ENCODE measurements at regions not wholly inside any gene's neighbourhood (a gene's known extent, or its start where the extent isn't known, plus 50 kb on each side); places are given as distances from the start of the nearest gene placed in this dataset.

DNA sequence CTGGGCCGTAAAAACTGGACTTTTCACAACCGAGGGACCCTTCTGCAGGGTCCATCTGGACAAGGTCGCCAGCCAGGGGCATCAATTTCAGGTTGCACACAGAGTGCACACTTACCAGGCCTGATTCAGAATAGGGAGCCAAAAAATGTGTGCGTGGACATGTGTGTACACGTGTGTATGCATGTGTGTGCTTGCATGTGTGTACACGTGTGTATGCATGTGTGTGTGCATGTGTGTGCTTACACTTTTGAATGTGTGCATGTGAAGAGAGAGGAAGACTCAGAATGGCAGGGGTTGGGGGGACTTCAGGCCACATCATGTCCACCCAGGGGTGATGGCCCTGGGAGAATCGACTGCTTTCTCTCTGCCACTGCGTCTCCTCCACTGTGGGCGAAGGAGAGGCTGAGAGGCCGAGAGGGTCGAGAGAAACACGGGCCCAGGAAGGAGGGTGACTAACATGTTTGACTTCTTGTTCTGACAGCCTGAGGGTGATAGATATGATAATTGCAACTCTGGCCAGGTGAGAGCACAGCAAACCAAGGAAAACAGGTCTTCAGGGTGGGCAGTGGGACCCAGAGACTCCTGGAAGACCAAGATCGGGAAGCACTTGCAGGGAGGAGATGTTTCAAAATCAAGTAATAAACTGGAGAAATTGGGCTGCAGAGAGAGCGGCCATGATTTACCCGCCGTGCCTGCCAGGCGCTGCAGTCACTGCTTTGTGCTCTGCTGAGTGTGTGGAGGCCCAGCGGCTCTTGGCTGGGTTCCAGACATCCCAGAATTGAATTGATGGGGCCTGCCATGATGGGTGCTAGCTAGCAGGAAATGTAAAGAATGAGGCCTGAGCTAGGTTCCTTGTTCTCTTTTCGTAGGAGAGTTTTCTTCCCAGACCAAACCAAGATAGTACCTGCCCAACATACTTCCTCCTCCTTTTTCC is 310.8 kb downstream of the QKI start:
- Histone ChIP-seq H3K79me2 (ENCODE audit: insufficient read depth) (no peaks in the 10 kb centered on the region), H3K36me3 (ENCODE audit: low read depth) (no peaks in the 10 kb centered on the region), H3K27ac (no peak overlapping the region), H3F3A (ENCODE audit: insufficient read depth) (no peaks in the 10 kb centered on the region), H2AFZ (no peak overlapping the region), H3K27me3 (replicated peaks; ENCODE audit: insufficient read depth) (no peaks in the 10 kb centered on the region), H3K4me1 (ENCODE audit: insufficient read depth) (no peaks in the 10 kb centered on the region), H3K9ac (no peak overlapping the region), H3K9me3 (ENCODE audit: low read depth) (no peaks in the 10 kb centered on the region), H3K4me2 (ENCODE audit: unreplicated experiment) (no peak overlapping the region), H3K4me3 (no peak overlapping the region), H3K9me2 (ENCODE audit: insufficient read depth) (no peaks in the 10 kb centered on the region), H4K20me1 (ENCODE audit: insufficient read depth) (no peaks in the 10 kb centered on the region)
- no peak for TF ChIP-seq EZH2phosphoT487 (IDR thresholded peaks at IDR 0.05; ENCODE audit: insufficient read depth, low read depth)
- no peak for TF ChIP-seq EZH2 (IDR thresholded peaks at IDR 0.05; ENCODE audit: insufficient read depth, poor library complexity, severe bottlenecking)
- in situ Hi-C loops (cut with MboI) = no loop called here
- 81 to 85% methylated on average over 19 of the region's 19 CpGs for WGBS, 2 experiments (ENCODE audit: low coverage in 1 of 2, low lambda C conversion rate in 2 of 2, missing lambda C conversion rate in 2 of 2)
- no peak for DNase-seq

DNA sequence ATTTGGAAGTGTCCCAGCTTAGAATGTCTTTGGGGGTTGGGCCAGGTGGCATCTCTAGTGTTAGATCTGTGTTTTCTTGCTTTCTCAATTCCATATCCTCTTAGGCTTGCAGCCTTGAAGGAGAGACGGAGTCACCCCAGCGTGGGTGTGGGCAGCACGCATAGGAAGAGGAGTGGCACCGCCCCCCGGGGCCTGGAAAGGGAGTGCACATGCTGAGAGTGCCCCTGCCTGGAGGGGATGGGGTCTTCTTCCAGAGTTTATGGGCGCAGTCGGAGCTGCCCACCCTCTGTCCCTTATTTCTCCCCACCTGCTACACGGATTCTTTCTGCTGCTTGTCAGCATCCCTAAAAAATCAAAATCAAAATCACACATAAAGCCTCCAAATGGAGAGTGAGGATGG is 309.7 kb downstream of the QKI start:
- H3K9me2 ChIP-seq (ENCODE audit: insufficient read depth) = no peaks in the 10 kb centered on the region
- WGBS, 2 experiments (ENCODE audit: low coverage in 1 of 2, low lambda C conversion rate in 2 of 2, missing lambda C conversion rate in 2 of 2) = 82 to 92% methylated on average over 8 of the region's 8 CpGs
- no peaks in the 10 kb centered on the region for H3K9me3 ChIP-seq (ENCODE audit: low read depth)
- TF ChIP-seq EZH2phosphoT487 (IDR thresholded peaks at IDR 0.05; ENCODE audit: insufficient read depth, low read depth) = no peak
- TF ChIP-seq EZH2 (IDR thresholded peaks at IDR 0.05; ENCODE audit: insufficient read depth, poor library complexity, severe bottlenecking) = no peak
- H3K79me2 ChIP-seq (ENCODE audit: insufficient read depth) = no peaks in the 10 kb centered on the region
- no peaks in the 10 kb centered on the region for H3K36me3 ChIP-seq (ENCODE audit: low read depth)
- in situ Hi-C loops (cut with MboI) = no loop called here
- H3K4me1 ChIP-seq (ENCODE audit: insufficient read depth) = no peaks in the 10 kb centered on the region
- no peak overlapping the region for H3K27ac ChIP-seq
- H3K9ac ChIP-seq = no peak overlapping the region
- H3F3A ChIP-seq (ENCODE audit: insufficient read depth) = no peaks in the 10 kb centered on the region
- no peaks in the 10 kb centered on the region for H4K20me1 ChIP-seq (ENCODE audit: insufficient read depth)
- no peak overlapping the region for H2AFZ ChIP-seq
- H3K27me3 ChIP-seq (replicated peaks; ENCODE audit: insufficient read depth) = no peaks in the 10 kb centered on the region
- H3K4me3 ChIP-seq = no peak overlapping the region
- DNase-seq = no peak
- H3K4me2 ChIP-seq (ENCODE audit: unreplicated experiment) = no peak overlapping the region

DNA sequence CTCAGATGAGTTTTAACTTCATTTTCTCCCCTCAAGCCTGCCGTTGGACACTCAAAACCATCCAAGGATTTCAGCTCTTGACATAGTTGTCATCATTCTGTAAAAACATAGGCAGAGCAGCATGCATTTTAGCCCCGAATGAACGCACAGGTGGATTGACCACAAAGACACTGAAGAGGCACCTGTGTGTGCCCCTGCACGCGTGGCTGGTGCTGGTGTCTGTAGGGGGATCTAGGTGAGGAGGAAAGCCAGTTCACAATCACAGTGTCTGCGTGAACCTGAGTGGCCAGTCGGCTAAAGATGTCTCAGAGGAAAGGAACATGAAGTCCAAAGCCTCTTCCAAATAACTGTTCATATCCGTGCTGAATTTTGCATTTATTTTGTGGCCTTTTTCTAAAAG is 309.2 kb downstream of the QKI start:
- DNase-seq = no peak
- H3K9me2 ChIP-seq (ENCODE audit: insufficient read depth) = no peaks in the 10 kb centered on the region
- no peak overlapping the region for H3K27ac ChIP-seq
- in situ Hi-C loops (cut with MboI) = no loop called here
- 81% methylated on average over 8 of the region's 8 CpGs for WGBS, 2 experiments (ENCODE audit: low coverage in 1 of 2, low lambda C conversion rate in 2 of 2, missing lambda C conversion rate in 2 of 2)
- H3F3A ChIP-seq (ENCODE audit: insufficient read depth) = no peaks in the 10 kb centered on the region
- no peaks in the 10 kb centered on the region for H3K27me3 ChIP-seq (replicated peaks; ENCODE audit: insufficient read depth)
- no peak overlapping the region for H3K9ac ChIP-seq
- H3K4me3 ChIP-seq = no peak overlapping the region
- H4K20me1 ChIP-seq (ENCODE audit: insufficient read depth) = no peaks in the 10 kb centered on the region
- no peaks in the 10 kb centered on the region for H3K79me2 ChIP-seq (ENCODE audit: insufficient read depth)
- TF ChIP-seq EZH2phosphoT487 (IDR thresholded peaks at IDR 0.05; ENCODE audit: insufficient read depth, low read depth) (no peak), EZH2 (IDR thresholded peaks at IDR 0.05; ENCODE audit: insufficient read depth, poor library complexity, severe bottlenecking) (no peak)
- no peak overlapping the region for H3K4me2 ChIP-seq (ENCODE audit: unreplicated experiment)
- H3K9me3 ChIP-seq (ENCODE audit: low read depth) = no peaks in the 10 kb centered on the region
- H3K36me3 ChIP-seq (ENCODE audit: low read depth) = no peaks in the 10 kb centered on the region
- H2AFZ ChIP-seq = no peak overlapping the region
- no peaks in the 10 kb centered on the region for H3K4me1 ChIP-seq (ENCODE audit: insufficient read depth)

DNA sequence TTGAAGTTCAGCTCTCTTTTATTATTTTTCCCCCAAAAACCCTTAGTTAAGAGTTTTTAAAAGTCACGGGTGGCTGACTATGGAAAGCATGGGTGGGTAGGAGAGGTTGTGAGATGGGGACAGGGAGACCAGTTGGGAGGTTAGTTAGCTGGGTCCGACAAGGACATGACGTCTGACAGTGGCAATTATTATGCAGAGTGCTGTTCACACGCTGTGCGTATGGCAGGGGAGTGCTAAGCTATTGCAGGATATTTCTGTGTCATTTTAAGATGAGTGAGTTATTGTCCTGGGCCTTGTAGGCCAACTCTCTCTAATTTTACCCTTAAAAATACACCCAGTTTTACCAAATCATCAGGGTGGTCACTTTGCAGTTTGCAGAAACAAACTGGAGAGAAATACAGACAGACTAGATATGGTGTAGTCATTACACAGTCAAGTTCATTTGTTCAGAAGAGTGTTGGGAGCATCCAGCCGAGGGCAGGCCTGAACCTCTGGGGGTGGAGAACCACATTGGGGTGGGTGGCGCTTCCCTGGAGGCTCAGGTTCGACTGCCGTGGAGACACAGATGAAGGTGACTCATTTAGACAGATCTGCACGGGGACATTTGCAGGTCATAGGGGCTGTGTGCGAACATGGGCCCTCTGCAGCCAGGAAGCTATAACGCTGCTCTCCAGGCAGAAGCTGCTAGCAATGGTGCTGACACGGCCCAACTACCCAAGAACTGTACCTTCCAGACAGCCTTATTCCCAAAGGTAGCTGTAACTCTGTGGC is 307.6 kb downstream of the QKI start:
- Histone ChIP-seq H3K36me3 (ENCODE audit: low read depth) (no peaks in the 10 kb centered on the region), H3K4me2 (ENCODE audit: unreplicated experiment) (no peak overlapping the region), H3F3A (ENCODE audit: insufficient read depth) (no peaks in the 10 kb centered on the region), H3K4me1 (ENCODE audit: insufficient read depth) (no peaks in the 10 kb centered on the region), H3K9me2 (ENCODE audit: insufficient read depth) (no peaks in the 10 kb centered on the region), H3K9me3 (ENCODE audit: low read depth) (no peaks in the 10 kb centered on the region), H3K9ac (no peak overlapping the region), H3K4me3 (no peak overlapping the region), H3K79me2 (ENCODE audit: insufficient read depth) (no peaks in the 10 kb centered on the region), H2AFZ (no peak overlapping the region), H3K27ac (no peak overlapping the region), H4K20me1 (ENCODE audit: insufficient read depth) (no peaks in the 10 kb centered on the region), H3K27me3 (replicated peaks; ENCODE audit: insufficient read depth) (no peaks in the 10 kb centered on the region)
- no peak for DNase-seq
- WGBS, 2 experiments (ENCODE audit: low coverage in 1 of 2, low lambda C conversion rate in 2 of 2, missing lambda C conversion rate in 2 of 2) = 79 to 80% methylated on average over 13 of the region's 13 CpGs
- in situ Hi-C loops (cut with MboI) = no loop called here
- TF ChIP-seq EZH2phosphoT487 (IDR thresholded peaks at IDR 0.05; ENCODE audit: insufficient read depth, low read depth) (no peak), EZH2 (IDR thresholded peaks at IDR 0.05; ENCODE audit: insufficient read depth, poor library complexity, severe bottlenecking) (no peak)
